CD14-positive monocyte (primary cell): ENCODE measurements at regions not wholly inside any gene's neighbourhood (a gene's known extent, or its start where the extent isn't known, plus 50 kb on each side); places are given as distances from the start of the nearest gene placed in this dataset.

Experiments
- DNase-seq, 3 donors: peaks; one replicate each; pipeline ENCODE4 v3.0.0-alpha.2; 2011 to 2022
- H2AFZ ChIP-seq: 2 replicates; pipeline ENCODE4 v1.6.0; 2012; ENCODE audit warnings: mild to moderate bottlenecking, low read depth, low read length, inconsistent platforms; ENCODE audit not compliant: insufficient read depth, poor library complexity, severe bottlenecking
- H3K27ac ChIP-seq, 2 donors: 1 replicate in 1 of 2; 2 replicates in 1 of 2; pipeline ENCODE4 v1.5.1; 2012 to 2013; ENCODE audit warnings: low read length in 2 of 2, control low read depth in 1 of 2, inconsistent platforms in 1 of 2, low read depth in 1 of 2, mild to moderate bottlenecking in 1 of 2
- H3K27me3 ChIP-seq, 2 donors: one replicate each; pipeline versions ENCODE4 v1.6.0 to v1.6.1; 2011 to 2013; ENCODE audit warnings: low read length in 2 of 2; ENCODE audit not compliant: control insufficient read depth in 2 of 2, insufficient read depth in 2 of 2
- H3K36me3 ChIP-seq, 2 donors: replicated peaks in 1 of 2; 1 replicate in 1 of 2; 2 replicates in 1 of 2; pipeline versions ENCODE4 v1.5.1 to v1.6.1; 2012 to 2013; ENCODE audit warnings: low read length in 2 of 2, control low read depth in 1 of 2, inconsistent platforms in 1 of 2, mild to moderate bottlenecking in 1 of 2; ENCODE audit not compliant: insufficient read depth in 2 of 2, control insufficient read depth in 1 of 2
- H3K4me1 ChIP-seq, 2 donors: 1 replicate in 1 of 2; 2 replicates in 1 of 2; pipeline versions ENCODE4 v1.5.1 to v1.6.1; 2012 to 2013; ENCODE audit warnings: low read length in 2 of 2, control low read depth in 1 of 2, inconsistent platforms in 1 of 2, mild to moderate bottlenecking in 1 of 2, moderate library complexity in 1 of 2; ENCODE audit not compliant: insufficient read depth in 2 of 2, control insufficient read depth in 1 of 2
- H3K4me2 ChIP-seq: replicated peaks from 2 replicates; pipeline ENCODE3; 2012; ENCODE audit warnings: low read length, moderate library complexity, mild to moderate bottlenecking; ENCODE audit not compliant: poor library complexity, severe bottlenecking; ENCODE audit errors: extremely low read depth
- H3K4me3 ChIP-seq, 3 experiments: fragments of 200-600 bp in 1 of 3; sonication (generic) in 1 of 3; replicated peaks in 1 of 3; 1 replicate in 2 of 3; 2 replicates in 1 of 3; pipeline ENCODE4 v1.5.1; 2011 to 2013; ENCODE audit warnings: low read length in 3 of 3, mild to moderate bottlenecking in 3 of 3, control low read depth in 2 of 3, low read depth in 2 of 3, inconsistent platforms in 1 of 3, moderate library complexity in 1 of 3
- H3K79me2 ChIP-seq: 2 replicates; pipeline ENCODE4 v1.6.0; 2012; ENCODE audit warnings: mild to moderate bottlenecking, control low read depth, inconsistent platforms, low read length, moderate library complexity; ENCODE audit not compliant: insufficient read depth
- H3K9ac ChIP-seq: 2 replicates; pipeline ENCODE4 v1.6.0; 2017; ENCODE audit warnings: low read length, mild to moderate bottlenecking; ENCODE audit not compliant: insufficient read depth, poor library complexity, severe bottlenecking
- H3K9me3 ChIP-seq, 2 donors: replicated peaks in 1 of 2; 1 replicate in 1 of 2; 2 replicates in 1 of 2; pipeline versions ENCODE4 v1.5.1 to v1.6.1; 2012 to 2013; ENCODE audit warnings: low read length in 2 of 2, control low read depth in 1 of 2; ENCODE audit not compliant: control insufficient read depth in 1 of 2, insufficient read depth in 1 of 2
- H4K20me1 ChIP-seq: 2 replicates; pipeline ENCODE4 v1.6.0; 2012; ENCODE audit warnings: mild to moderate bottlenecking, low read length, control low read depth, moderate library complexity; ENCODE audit not compliant: insufficient read depth
- H3K27ac Mint-ChIP-seq, 7 donors: one replicate each; pipeline ENCODE4 v1.8.0; 2020; ENCODE audit warnings: mild to moderate bottlenecking in 7 of 7, mixed read lengths in 7 of 7, moderate library complexity in 6 of 7, inconsistent platforms in 2 of 7
- H3K27me3 Mint-ChIP-seq, 3 donors: one replicate each; pipeline ENCODE4 v1.8.0; 2021 to 2022; ENCODE audit warnings: low read depth in 3 of 3, mild to moderate bottlenecking in 3 of 3, mixed read lengths in 3 of 3, moderate library complexity in 3 of 3, inconsistent platforms in 1 of 3
- H3K36me3 Mint-ChIP-seq, 2 donors: one replicate each; pipeline ENCODE4 v1.8.0; 2020; ENCODE audit warnings: mixed read lengths in 2 of 2, inconsistent platforms in 1 of 2, mild to moderate bottlenecking in 1 of 2
- H3K4me1 Mint-ChIP-seq: one replicate; pipeline ENCODE4 v1.8.0; 2020; ENCODE audit warnings: mild to moderate bottlenecking, mixed read lengths
- H3K4me3 Mint-ChIP-seq, 2 donors: one replicate each; pipeline ENCODE4 v1.8.0; 2020; ENCODE audit warnings: mild to moderate bottlenecking in 2 of 2, mixed read lengths in 2 of 2, moderate library complexity in 1 of 2
- H3K9me3 Mint-ChIP-seq, 7 donors: one replicate each; pipeline ENCODE4 v1.8.0; 2020 to 2022; ENCODE audit warnings: mixed read lengths in 7 of 7, mild to moderate bottlenecking in 6 of 7, moderate library complexity in 6 of 7, inconsistent platforms in 2 of 7
- CTCF ChIP-seq: fragments of 200-600 bp; IDR thresholded peaks from one replicate; pipeline ENCODE4 v1.8.0; 2022; ENCODE audit warnings: antibody characterized with exemption, mild to moderate bottlenecking
- WGBS: methylation state at CpG from one replicate; pipeline ENCODE4 v1.1.5; 2013; ENCODE audit warnings: missing lambda C conversion rate; ENCODE audit not compliant: insufficient coverage; 5-methylcytosine and 5-hydroxymethylcytosine counted together
- intact Hi-C, 2 donors: fragments of 100-400 bp; cut with micrococcal nuclease; formaldehyde crosslinking; loops; one replicate each; pipeline versions ENCODE4 v1.15.0 to v1.15.1; 2023

- Histone ChIP-seq H4K20me1 (no peaks in the 10 kb centered on the region), H3K79me2 (no peaks in the 10 kb centered on the region), H3K9me3 (no peaks in the 10 kb centered on the region), H3K36me3 (no peaks in the 10 kb centered on the region), H3K27me3 (no peaks in the 10 kb centered on the region), H3K27ac (no peak overlapping the region), H3K9ac (no peak overlapping the region), H3K4me1 (no peaks in the 10 kb centered on the region), H2AFZ (no peak overlapping the region), H3K4me2 (no peak overlapping the region), H3K4me3 (no peak overlapping the region)
- intact Hi-C loops, result no loop called here
- Mint-ChIP-seq H3K27ac (no peak overlapping the region), H3K4me3 (no peak overlapping the region), H3K4me1 (no peaks in the 10 kb centered on the region), H3K36me3 (no peaks in the 10 kb centered on the region), H3K9me3 (peaks cover 0 to 4% (median 2%) of the 10 kb centered on the region in 7 donors), H3K27me3 (no peaks in the 10 kb centered on the region)
- no peak for DNase-seq
- TF ChIP-seq CTCF, result no peak
Observed at GRCh38 chr1:189654906-189655305, 822.8 kb downstream of the BRINP3 start.

- Mint-ChIP-seq H3K27ac (no peak overlapping the region), H3K36me3 (no peaks in the 10 kb centered on the region), H3K4me3 (no peak overlapping the region), H3K27me3 (no peaks in the 10 kb centered on the region), H3K9me3 (peaks cover 0 to 2% (median 0%) of the 10 kb centered on the region in 7 donors), H3K4me1 (no peaks in the 10 kb centered on the region)
- Histone ChIP-seq H3K79me2 (no peaks in the 10 kb centered on the region), H3K4me2 (no peak overlapping the region), H3K27ac (no peak overlapping the region), H3K36me3 (no peaks in the 10 kb centered on the region), H2AFZ (no peak overlapping the region), H3K27me3 (no peaks in the 10 kb centered on the region), H3K9me3 (no peaks in the 10 kb centered on the region), H3K9ac (no peak overlapping the region), H3K4me3 (no peak overlapping the region), H3K4me1 (no peaks in the 10 kb centered on the region), H4K20me1 (no peaks in the 10 kb centered on the region)
- no peak for TF ChIP-seq CTCF
- no CpG with 5 or more reads among the region's 5 CpGs for WGBS
- DNase-seq, result no peak
- intact Hi-C loops, result no loop called here
Observed at GRCh38 chr1:189656628-189657530, 820.8 kb downstream of the BRINP3 start.
